GM12878 (cell line): ENCODE measurements at regions not wholly inside any gene's neighbourhood (a gene's known extent, or its start where the extent isn't known, plus 50 kb on each side); places are given as distances from the start of the nearest gene placed in this dataset.

Experiments used
- BCLAF1 ChIP-seq: fragments of 450-650 bp; IDR thresholded peaks from 2 replicates; pipeline ENCODE4 v1.6.1; 2017; ENCODE audit warnings: antibody characterized with exemption, mild to moderate bottlenecking, moderate library complexity
- EZH2 ChIP-seq: IDR thresholded peaks from 2 replicates; pipeline ENCODE4 v1.6.1; 2012; ENCODE audit warnings: low read depth, mild to moderate bottlenecking, control low read depth, inconsistent platforms, low read length, borderline replicate concordance; ENCODE audit not compliant: control insufficient read depth
- IRF5 ChIP-seq: fragments of 450-650 bp; IDR thresholded peaks from 2 replicates; pipeline ENCODE4 v1.6.1; 2017; ENCODE audit warnings: borderline replicate concordance
- PAX8 ChIP-seq: fragments of 450-650 bp; IDR thresholded peaks from 2 replicates; pipeline ENCODE4 v1.6.1; 2017; ENCODE audit warnings: mild to moderate bottlenecking, moderate library complexity
- RFX5 ChIP-seq: IDR thresholded peaks from 2 replicates; pipeline ENCODE4 v1.6.1; 2011; ENCODE audit warnings: low read depth, low read length, improper control_type of control experiment
- SKIL ChIP-seq: fragments of 450-650 bp; IDR thresholded peaks from 2 replicates; pipeline ENCODE4 v1.6.1; 2017; ENCODE audit warnings: mild to moderate bottlenecking, low read depth, inconsistent platforms; ENCODE audit not compliant: poor library complexity, severe bottlenecking
- STAT1 ChIP-seq: fragments of 450-650 bp; conservative IDR thresholded peaks from 2 replicates; pipeline ENCODE4 v1.6.1; 2014; ENCODE audit warnings: antibody characterized with exemption, mild to moderate bottlenecking
- YY1 ChIP-seq: IDR thresholded peaks from 2 replicates; pipeline ENCODE4 v1.6.1; 2011; ENCODE audit warnings: low read depth, mild to moderate bottlenecking, low read length
- ZZZ3 ChIP-seq: IDR thresholded peaks from 2 replicates; pipeline ENCODE4 v1.6.1; 2011; ENCODE audit warnings: low read depth; ENCODE audit not compliant: control insufficient read depth, insufficient read length

- TF ChIP-seq STAT1, result no peak
- TF ChIP-seq SKIL, result no peak
- TF ChIP-seq RFX5, result no peak
- TF ChIP-seq IRF5, result no peak
- TF ChIP-seq PAX8, result no peak
- no peak for TF ChIP-seq YY1
- no peak for TF ChIP-seq BCLAF1
- no peak for TF ChIP-seq ZZZ3
- no peak for TF ChIP-seq EZH2
Observed at GRCh38 chr9:102728946-102729345, 266.2 kb upstream of the CYLC2 start (continued).
